GM21717 (cell line): ENCODE measurements at regions not wholly inside any gene's neighbourhood (a gene's known extent, or its start where the extent isn't known, plus 50 kb on each side); places are given as distances from the start of the nearest gene placed in this dataset.
"Not testable (repeated sequence)": the region's sequence is repeated elsewhere in the genome, so short reads cannot be mapped to it uniquely, and the experiment has no call there.

Experiments
- ATAC-seq: cut with Tn5 transposase; IDR thresholded peaks from one replicate; pipeline ENCODE4 v1.9.1; 2021; ENCODE audit warnings: mild to moderate bottlenecking, moderate library complexity; ENCODE audit not compliant: unreplicated experiment

GRCh38 chr2:192983173-192983572 is 788.4 kb upstream of the TMEFF2 start:
- ATAC-seq = no peak

GRCh38 chr2:192978395-192978794 is 783.7 kb upstream of the TMEFF2 start:
- ATAC-seq = no peak

- ATAC-seq = no peak
Measured at GRCh38 chr2:192971981-192972380, 777.2 kb upstream of the TMEFF2 start.

- ATAC-seq = no peak
Measured at GRCh38 chr2:192969055-192969454, 774.3 kb upstream of the TMEFF2 start.

GRCh38 chr2:192960945-192961344 is 766.2 kb upstream of the TMEFF2 start:
- no peak for ATAC-seq

- ATAC-seq = not testable (repeated sequence)
Measured at GRCh38 chr2:192958615-192959014, 763.9 kb upstream of the TMEFF2 start.

GRCh38 chr2:192957425-192957824 is 762.7 kb upstream of the TMEFF2 start:
- no peak for ATAC-seq

- ATAC-seq = no peak
Measured at GRCh38 chr2:192953116-192953515, 758.4 kb upstream of the TMEFF2 start.

- no peak for ATAC-seq
Measured at GRCh38 chr2:192952245-192952644, 757.5 kb upstream of the TMEFF2 start.

GRCh38 chr2:192948316-192948715 is 753.6 kb upstream of the TMEFF2 start:
- no peak for ATAC-seq

- ATAC-seq = no peak
Measured at GRCh38 chr2:192947352-192947751, 752.6 kb upstream of the TMEFF2 start.

GRCh38 chr2:192940767-192941166 is 746.0 kb upstream of the TMEFF2 start:
- no peak for ATAC-seq

GRCh38 chr2:192932376-192932775 is 737.6 kb upstream of the TMEFF2 start:
- no peak for ATAC-seq

- ATAC-seq = not testable (repeated sequence)
Measured at GRCh38 chr2:192921631-192922030, 726.9 kb upstream of the TMEFF2 start.

GRCh38 chr2:192901446-192901845 is 706.7 kb upstream of the TMEFF2 start:
- ATAC-seq = no peak

- ATAC-seq = no peak
Measured at GRCh38 chr2:192899466-192899865, 704.7 kb upstream of the TMEFF2 start.

- not testable (repeated sequence) for ATAC-seq
Measured at GRCh38 chr2:192893976-192894375, 699.2 kb upstream of the TMEFF2 start.

- ATAC-seq = no peak
Measured at GRCh38 chr2:192888109-192888508, 693.4 kb upstream of the TMEFF2 start.

GRCh38 chr2:192887337-192887736 is 692.6 kb upstream of the TMEFF2 start:
- no peak for ATAC-seq

- ATAC-seq = no peak
Measured at GRCh38 chr2:192886636-192887035, 691.9 kb upstream of the TMEFF2 start.

- ATAC-seq = no peak
Measured at GRCh38 chr2:192885569-192886160, 690.9 kb upstream of the TMEFF2 start.

GRCh38 chr2:192877159-192877558 is 682.4 kb upstream of the TMEFF2 start:
- no peak for ATAC-seq

GRCh38 chr2:192876698-192877097 is 682.0 kb upstream of the TMEFF2 start:
- ATAC-seq = no peak
